ENCODE measurements at regions not wholly inside any gene's neighbourhood (a gene's known extent, or its start where the extent isn't known, plus 50 kb on each side); places are given as distances from the start of the nearest gene placed in this dataset.

DNA sequence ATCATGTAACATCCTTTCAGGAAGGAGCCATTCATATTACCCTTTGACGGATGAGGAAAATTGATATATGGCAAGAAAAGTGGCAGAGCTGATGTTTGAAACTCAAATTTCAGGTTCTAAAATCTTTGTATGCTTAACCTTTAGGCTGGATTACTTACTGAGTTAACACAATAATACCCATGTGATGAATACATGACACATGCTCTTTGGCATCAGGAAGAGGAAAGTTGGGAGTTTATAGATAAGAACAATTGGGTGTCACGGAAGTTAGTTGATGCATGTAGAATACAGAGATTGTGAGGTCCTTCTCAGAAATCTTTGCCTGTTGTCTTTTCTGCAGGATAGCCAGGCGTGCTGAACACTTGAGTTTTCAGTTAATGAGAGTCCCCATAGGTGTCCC is 572.1 kb upstream of the POM121L12 start:
- H3K4me3 ChIP-seq (ENCODE audit: low read depth, low read length): no peak overlapping the region
- TF ChIP-seq, protein P1, sequence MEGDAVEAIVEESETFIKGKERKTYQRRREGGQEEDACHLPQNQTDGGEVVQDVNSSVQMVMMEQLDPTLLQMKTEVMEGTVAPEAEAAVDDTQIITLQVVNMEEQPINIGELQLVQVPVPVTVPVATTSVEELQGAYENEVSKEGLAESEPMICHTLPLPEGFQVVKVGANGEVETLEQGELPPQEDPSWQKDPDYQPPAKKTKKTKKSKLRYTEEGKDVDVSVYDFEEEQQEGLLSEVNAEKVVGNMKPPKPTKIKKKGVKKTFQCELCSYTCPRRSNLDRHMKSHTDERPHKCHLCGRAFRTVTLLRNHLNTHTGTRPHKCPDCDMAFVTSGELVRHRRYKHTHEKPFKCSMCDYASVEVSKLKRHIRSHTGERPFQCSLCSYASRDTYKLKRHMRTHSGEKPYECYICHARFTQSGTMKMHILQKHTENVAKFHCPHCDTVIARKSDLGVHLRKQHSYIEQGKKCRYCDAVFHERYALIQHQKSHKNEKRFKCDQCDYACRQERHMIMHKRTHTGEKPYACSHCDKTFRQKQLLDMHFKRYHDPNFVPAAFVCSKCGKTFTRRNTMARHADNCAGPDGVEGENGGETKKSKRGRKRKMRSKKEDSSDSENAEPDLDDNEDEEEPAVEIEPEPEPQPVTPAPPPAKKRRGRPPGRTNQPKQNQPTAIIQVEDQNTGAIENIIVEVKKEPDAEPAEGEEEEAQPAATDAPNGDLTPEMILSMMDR (IDR thresholded peaks at IDR 0.05; ENCODE audit: low read depth, low read length): no peak

DNA sequence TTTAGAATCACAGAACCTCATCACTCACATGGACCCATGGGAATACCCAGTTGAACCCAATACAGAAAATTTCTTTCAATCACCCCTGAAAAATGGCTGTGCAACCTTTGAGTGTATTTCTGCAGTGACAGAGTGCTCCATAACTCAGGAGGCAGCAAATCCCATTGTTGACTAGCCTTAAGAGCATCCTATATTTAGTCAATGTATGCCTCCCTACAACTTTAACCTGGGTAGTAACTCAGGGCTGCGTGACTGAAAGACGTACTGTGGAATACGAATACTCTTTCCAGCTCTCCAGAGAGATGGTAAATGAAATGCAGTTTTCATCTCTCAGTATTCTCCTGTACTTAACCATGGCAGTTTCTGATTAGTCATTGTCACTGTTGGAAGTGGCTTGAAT is 573.0 kb upstream of the POM121L12 start:
- H3K4me3 ChIP-seq (ENCODE audit: low read depth, low read length): no peak overlapping the region

DNA sequence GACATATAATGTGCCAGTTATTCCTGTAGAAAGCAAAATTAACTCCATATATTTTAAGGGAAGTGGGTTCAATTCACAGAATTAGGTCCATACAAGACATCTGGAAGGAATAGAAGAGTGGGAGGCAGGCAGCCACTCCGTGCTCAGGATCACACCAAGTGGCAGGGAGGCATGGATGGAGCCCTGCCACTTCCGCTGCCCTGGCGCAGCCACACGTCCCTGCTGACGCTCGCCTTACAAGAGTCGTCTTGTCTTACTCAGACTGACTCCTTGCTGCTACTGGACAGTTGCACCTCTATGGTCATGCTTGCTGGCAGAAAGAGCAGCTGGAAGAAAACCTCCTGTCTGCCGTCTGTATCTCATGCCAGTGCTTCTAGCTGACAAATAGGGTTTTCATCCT is 579.9 kb upstream of the POM121L12 start:
- TF ChIP-seq, protein P1 (IDR thresholded peaks at IDR 0.05; ENCODE audit: low read depth, low read length): no peak
- H3K4me3 ChIP-seq (ENCODE audit: low read depth, low read length): no peak overlapping the region

More for the DNA sequence above, 573.0 kb upstream of the POM121L12 start:
- TF ChIP-seq, protein P1 (IDR thresholded peaks at IDR 0.05; ENCODE audit: low read depth, low read length): no peak

DNA sequence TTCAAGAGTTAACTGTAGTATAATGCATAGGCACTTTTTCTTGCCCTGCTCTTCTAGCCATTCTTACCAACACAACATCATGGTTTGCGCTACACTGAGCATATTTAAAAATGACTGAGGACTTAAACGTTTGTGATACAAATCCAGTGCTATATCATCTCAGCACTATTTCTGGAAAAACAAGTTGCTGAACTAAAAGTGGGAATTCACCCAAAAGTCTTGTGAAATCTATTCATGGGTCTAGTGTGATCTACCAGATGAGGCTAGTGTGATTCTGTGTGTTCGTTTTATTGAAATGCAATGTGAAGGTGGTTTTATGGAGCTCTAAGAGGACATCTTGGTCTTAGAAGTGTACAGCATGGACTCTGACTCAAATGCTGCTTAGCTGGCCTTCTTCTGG is 584.6 kb upstream of the POM121L12 start:
- no peak overlapping the region for H3K4me3 ChIP-seq (ENCODE audit: low read depth, low read length)
- TF ChIP-seq, protein P1 (IDR thresholded peaks at IDR 0.05; ENCODE audit: low read depth, low read length): no peak

DNA sequence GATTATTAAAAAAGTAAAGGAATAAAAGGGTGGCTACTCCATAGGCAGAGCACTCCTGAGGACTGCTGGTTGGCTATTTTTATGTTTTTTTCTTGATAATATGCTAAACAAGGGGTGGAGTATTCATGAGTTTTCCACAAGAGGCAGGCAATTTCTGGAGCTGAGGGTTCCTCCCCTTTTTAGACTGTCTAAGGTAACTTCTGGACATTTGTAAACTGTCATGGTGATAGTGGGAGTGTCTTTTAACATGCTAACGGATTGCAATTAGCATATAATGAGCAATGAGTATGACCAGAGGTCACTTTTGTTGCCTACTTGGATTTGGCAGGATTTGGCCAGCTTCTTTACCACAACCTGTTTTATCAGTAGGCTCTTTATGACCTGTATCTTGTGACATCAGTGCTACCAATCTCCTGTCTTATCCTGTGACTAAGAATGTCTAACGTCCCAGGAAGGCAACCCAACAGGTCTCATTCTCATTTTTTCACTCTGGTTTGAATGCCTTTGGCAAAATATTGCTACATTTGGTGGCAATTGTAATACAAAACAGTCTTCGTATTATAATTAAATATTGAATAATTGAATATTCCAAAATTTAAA is 587.8 kb upstream of the POM121L12 start:
- H3K4me3 ChIP-seq (ENCODE audit: low read depth, low read length): no peak overlapping the region
- TF ChIP-seq, protein P1 (IDR thresholded peaks at IDR 0.05; ENCODE audit: low read depth, low read length): no peak

DNA sequence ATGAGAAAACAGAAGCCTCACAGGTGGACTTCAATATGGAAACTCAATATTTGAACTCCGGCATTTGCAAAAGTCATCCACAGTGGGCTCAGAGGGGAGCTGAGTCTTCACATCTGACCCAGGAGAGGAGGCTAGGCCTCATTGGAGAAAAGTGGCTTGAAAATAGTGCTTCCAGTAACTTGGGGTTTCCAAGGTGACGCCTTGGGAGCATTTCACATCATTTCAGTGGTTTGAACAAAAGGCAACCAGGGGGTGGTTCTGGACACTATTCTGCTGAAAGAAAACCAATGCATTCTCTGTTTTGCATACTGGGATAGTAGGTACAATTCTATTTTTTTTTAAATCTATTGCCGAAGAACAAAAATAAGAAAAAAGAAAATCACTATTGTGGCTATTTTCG is 599.2 kb upstream of the POM121L12 start:
- TF ChIP-seq, protein P1 (IDR thresholded peaks at IDR 0.05; ENCODE audit: low read depth, low read length): no peak
- H3K4me3 ChIP-seq (ENCODE audit: low read depth, low read length): no peak overlapping the region

DNA sequence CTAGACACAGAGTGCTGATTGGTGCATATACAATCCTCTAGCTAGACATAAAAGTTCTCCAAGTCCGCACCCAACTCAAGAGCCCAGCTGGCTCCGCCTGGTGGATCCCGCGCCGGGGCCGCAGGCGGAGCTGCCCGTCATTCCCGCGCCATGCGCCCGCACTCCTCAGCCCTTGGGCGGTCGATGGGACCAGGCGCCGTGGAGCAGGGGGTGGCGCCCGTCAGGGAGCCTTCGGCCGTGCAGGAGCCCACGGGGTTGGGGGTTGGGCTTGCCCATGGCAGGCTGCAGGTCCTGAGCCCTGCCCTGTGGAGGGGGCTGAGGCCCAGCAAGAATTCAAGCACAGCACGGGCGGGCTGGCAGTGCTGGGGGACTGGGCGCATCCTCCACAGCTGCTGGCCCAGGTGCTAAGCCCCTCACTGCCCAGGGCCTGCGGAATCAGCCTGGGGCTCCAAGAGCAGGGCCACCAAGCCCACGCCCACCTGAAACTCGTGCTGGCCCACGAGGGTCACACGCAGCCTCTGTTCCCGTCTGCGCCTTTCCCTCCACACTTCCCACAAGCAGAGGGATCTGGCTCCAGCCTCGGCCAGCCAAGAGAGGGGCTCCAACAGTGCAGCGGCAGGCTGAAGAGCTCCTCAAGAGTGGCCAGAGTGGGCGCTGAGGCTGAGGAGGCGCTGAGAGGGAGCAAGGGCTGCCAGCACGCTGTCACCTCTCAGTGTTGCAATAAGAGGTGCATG is 604.2 kb upstream of the POM121L12 start:
- TF ChIP-seq, protein P1 (IDR thresholded peaks at IDR 0.05; ENCODE audit: low read depth, low read length): no peak
- H3K4me3 ChIP-seq (ENCODE audit: low read depth, low read length): no peak overlapping the region
